HL-60 (cell line): ENCODE measurements at regions not wholly inside any gene's neighbourhood (a gene's known extent, or its start where the extent isn't known, plus 50 kb on each side); places are given as distances from the start of the nearest gene placed in this dataset.

ENCODE experiments used
- CTCF ChIP-seq: IDR thresholded peaks from one replicate; pipeline ENCODE4 v1.5.1; 2011; ENCODE audit warnings: low read length, control low read depth, inconsistent platforms; ENCODE audit not compliant: insufficient read depth
- GABPA ChIP-seq: IDR thresholded peaks from 2 replicates; pipeline ENCODE4 v1.6.1; 2012; ENCODE audit warnings: low read depth
- REST ChIP-seq: IDR thresholded peaks from 2 replicates; pipeline ENCODE4 v1.6.1; 2012; ENCODE audit warnings: low read depth; ENCODE audit not compliant: insufficient replicate concordance

- no peak for TF ChIP-seq CTCF
- TF ChIP-seq GABPA, result no peak
- no peak for TF ChIP-seq REST
Observed at GRCh38 chr3:161859865-161860450, 363.4 kb downstream of the OTOL1 start.
